ENCODE measurements at regions not wholly inside any gene's neighbourhood (a gene's known extent, or its start where the extent isn't known, plus 50 kb on each side); places are given as distances from the start of the nearest gene placed in this dataset.

DNA sequence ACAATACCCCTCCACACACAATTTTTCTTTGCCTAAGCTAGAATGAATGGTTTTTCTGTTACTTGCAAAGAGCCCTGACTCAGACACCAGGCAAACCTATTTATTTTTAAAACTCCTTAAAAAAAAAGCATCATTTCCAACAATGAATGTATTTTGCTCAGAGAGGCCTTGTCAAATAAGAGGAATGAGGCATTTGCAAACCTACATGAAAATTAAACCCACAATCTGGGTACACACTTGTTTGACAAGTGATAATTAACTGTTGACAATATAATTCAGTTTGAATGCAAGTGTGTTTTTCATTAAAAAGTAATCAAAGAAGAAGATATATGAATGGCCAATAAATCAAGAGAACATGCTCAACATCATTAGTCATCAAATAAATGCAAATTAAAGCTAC, 339.5 kb downstream of the PTPRU start:
- H3K4me3 ChIP-seq, result no peak overlapping the region
- H3K9ac ChIP-seq, result no peak overlapping the region
- H3K36me3 Mint-ChIP-seq, result no peaks in the 10 kb centered on the region
- DNase-seq (ENCODE audit: low spot score), result no peak
- no peak overlapping the region for H2AFZ ChIP-seq (replicated peaks)
- no peaks in the 10 kb centered on the region for H3K79me2 ChIP-seq (ENCODE audit: low read depth)
- H3K9me3 ChIP-seq (ENCODE audit: low read depth), result no peaks in the 10 kb centered on the region
- no peak overlapping the region for H3K4me3 Mint-ChIP-seq
- H3K27me3 ChIP-seq, result no peaks in the 10 kb centered on the region
- peaks cover 15% of the 10 kb centered on the region for H3F3A ChIP-seq (ENCODE audit: low read depth)
- no peak overlapping the region for H3K4me2 ChIP-seq
- peaks cover 5% of the 10 kb centered on the region for H3K27me3 Mint-ChIP-seq (ENCODE audit: insufficient read depth, low read depth)
- peaks cover 18% of the 10 kb centered on the region for H3K4me1 Mint-ChIP-seq
- no peaks in the 10 kb centered on the region for H4K20me1 ChIP-seq (ENCODE audit: low read depth)
- TF ChIP-seq, protein P1, sequence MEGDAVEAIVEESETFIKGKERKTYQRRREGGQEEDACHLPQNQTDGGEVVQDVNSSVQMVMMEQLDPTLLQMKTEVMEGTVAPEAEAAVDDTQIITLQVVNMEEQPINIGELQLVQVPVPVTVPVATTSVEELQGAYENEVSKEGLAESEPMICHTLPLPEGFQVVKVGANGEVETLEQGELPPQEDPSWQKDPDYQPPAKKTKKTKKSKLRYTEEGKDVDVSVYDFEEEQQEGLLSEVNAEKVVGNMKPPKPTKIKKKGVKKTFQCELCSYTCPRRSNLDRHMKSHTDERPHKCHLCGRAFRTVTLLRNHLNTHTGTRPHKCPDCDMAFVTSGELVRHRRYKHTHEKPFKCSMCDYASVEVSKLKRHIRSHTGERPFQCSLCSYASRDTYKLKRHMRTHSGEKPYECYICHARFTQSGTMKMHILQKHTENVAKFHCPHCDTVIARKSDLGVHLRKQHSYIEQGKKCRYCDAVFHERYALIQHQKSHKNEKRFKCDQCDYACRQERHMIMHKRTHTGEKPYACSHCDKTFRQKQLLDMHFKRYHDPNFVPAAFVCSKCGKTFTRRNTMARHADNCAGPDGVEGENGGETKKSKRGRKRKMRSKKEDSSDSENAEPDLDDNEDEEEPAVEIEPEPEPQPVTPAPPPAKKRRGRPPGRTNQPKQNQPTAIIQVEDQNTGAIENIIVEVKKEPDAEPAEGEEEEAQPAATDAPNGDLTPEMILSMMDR (IDR thresholded peaks at IDR 0.05), result no peak
- TF ChIP-seq EZH2phosphoT487 (IDR thresholded peaks at IDR 0.05), result no peak
- no peak for TF ChIP-seq EZH2 (IDR thresholded peaks at IDR 0.05)
- no peak overlapping the region for H3K27ac ChIP-seq
- H3K27ac Mint-ChIP-seq, result no peak overlapping the region
- H3K9me3 Mint-ChIP-seq, result no peaks in the 10 kb centered on the region
- H3K4me1 ChIP-seq, result peaks cover 21% of the 10 kb centered on the region
- no peaks in the 10 kb centered on the region for H3K36me3 ChIP-seq

DNA sequence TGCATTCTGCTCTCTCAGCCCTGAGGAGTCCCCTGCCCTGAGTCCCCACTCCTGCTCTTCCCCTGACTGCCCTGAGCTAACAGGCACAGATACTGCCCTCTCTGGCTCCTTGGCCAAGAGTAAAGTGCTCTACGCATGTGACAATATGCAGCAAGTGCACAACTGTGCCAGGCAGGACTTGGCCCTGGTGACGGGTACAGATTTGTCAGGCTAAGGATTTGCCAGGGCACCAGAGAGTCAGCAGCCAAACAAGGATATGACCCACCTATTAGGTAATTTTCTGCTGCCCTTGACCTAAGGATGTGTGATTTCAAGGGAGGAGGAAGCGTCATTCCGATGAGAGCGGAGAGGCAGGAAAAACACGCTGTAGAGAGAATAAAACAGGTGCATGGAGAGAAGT, 339.0 kb downstream of the PTPRU start:
- Histone ChIP-seq H3K36me3 (no peaks in the 10 kb centered on the region), H3K9me3 (ENCODE audit: low read depth) (no peaks in the 10 kb centered on the region), H3K9ac (no peak overlapping the region), H3K4me2 (no peak overlapping the region), H3K4me1 (peaks cover 21% of the 10 kb centered on the region), H3K79me2 (ENCODE audit: low read depth) (no peaks in the 10 kb centered on the region), H3K27me3 (no peaks in the 10 kb centered on the region), H3K27ac (no peak overlapping the region), H3K4me3 (no peak overlapping the region), H2AFZ (replicated peaks) (no peak overlapping the region), H4K20me1 (ENCODE audit: low read depth) (no peaks in the 10 kb centered on the region), H3F3A (ENCODE audit: low read depth) (peaks cover 15% of the 10 kb centered on the region)
- no peak for TF ChIP-seq EZH2phosphoT487 (IDR thresholded peaks at IDR 0.05)
- no peak for TF ChIP-seq EZH2 (IDR thresholded peaks at IDR 0.05)
- TF ChIP-seq, protein P1 (IDR thresholded peaks at IDR 0.05), result no peak
- H3K9me3 Mint-ChIP-seq, result no peaks in the 10 kb centered on the region
- no peak for DNase-seq (ENCODE audit: low spot score)
- H3K27ac Mint-ChIP-seq, result no peak overlapping the region
- no peak overlapping the region for H3K4me3 Mint-ChIP-seq
- no peaks in the 10 kb centered on the region for H3K36me3 Mint-ChIP-seq
- H3K4me1 Mint-ChIP-seq, result peaks cover 18% of the 10 kb centered on the region
- peaks cover 5% of the 10 kb centered on the region for H3K27me3 Mint-ChIP-seq (ENCODE audit: insufficient read depth, low read depth)

DNA sequence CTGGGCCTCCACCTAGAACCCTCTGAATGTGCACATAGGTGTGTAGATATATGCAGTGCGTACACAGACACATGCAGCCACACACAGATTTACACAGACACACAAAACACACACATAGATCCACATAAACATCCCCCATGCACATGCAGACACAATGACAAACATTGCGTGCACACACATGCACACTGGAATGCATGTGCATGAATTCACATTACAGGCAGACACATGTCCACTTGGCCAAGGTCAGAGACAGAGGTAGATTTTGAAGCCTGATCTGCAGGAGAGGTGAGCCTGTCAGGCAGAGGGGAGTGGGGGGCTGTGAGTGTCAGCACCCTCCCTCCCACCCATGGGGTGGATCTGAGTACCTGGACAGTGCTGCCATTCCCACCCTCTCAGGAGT, 338.5 kb downstream of the PTPRU start:
- Histone ChIP-seq H3K9ac (no peak overlapping the region), H3K79me2 (ENCODE audit: low read depth) (no peaks in the 10 kb centered on the region), H3K4me2 (no peak overlapping the region), H3K36me3 (no peaks in the 10 kb centered on the region), H2AFZ (replicated peaks) (no peak overlapping the region), H3K27ac (no peak overlapping the region), H3K27me3 (no peaks in the 10 kb centered on the region), H4K20me1 (ENCODE audit: low read depth) (no peaks in the 10 kb centered on the region), H3K4me1 (peaks cover 21% of the 10 kb centered on the region), H3F3A (ENCODE audit: low read depth) (peaks cover 15% of the 10 kb centered on the region), H3K4me3 (no peak overlapping the region), H3K9me3 (ENCODE audit: low read depth) (no peaks in the 10 kb centered on the region)
- no peaks in the 10 kb centered on the region for H3K9me3 Mint-ChIP-seq
- peaks cover 18% of the 10 kb centered on the region for H3K4me1 Mint-ChIP-seq
- H3K27me3 Mint-ChIP-seq (ENCODE audit: insufficient read depth, low read depth), result peaks cover 5% of the 10 kb centered on the region
- no peak for DNase-seq (ENCODE audit: low spot score)
- no peaks in the 10 kb centered on the region for H3K36me3 Mint-ChIP-seq
- H3K4me3 Mint-ChIP-seq, result no peak overlapping the region
- TF ChIP-seq, protein P1 (IDR thresholded peaks at IDR 0.05), result no peak
- no peak for TF ChIP-seq EZH2 (IDR thresholded peaks at IDR 0.05)
- TF ChIP-seq EZH2phosphoT487 (IDR thresholded peaks at IDR 0.05), result no peak
- H3K27ac Mint-ChIP-seq, result no peak overlapping the region

All from neural progenitor cell (in vitro differentiated cells).